ENCODE measurements at regions not wholly inside any gene's neighbourhood (a gene's known extent, or its start where the extent isn't known, plus 50 kb on each side); places are given as distances from the start of the nearest gene placed in this dataset.

GRCh38 chr5:89302102-89302891, 419.3 kb upstream of the MEF2C start:
- TF ChIP-seq CTCF (IDR thresholded peaks at IDR 0.05; ENCODE audit: borderline replicate concordance, extremely low read depth, insufficient read depth): no peak
- Histone ChIP-seq H3K27ac (ENCODE audit: low read depth in 2 of 2, low read length in 2 of 2) (no peak overlapping the region), H3K36me3 (ENCODE audit: control insufficient read depth in 2 of 3, insufficient read depth in 3 of 3, low read length in 3 of 3) (no peaks in the 10 kb centered on the region), H3K4me3 (ENCODE audit: low read length in 3 of 3) (no peak overlapping the region), H3K27me3 (ENCODE audit: control insufficient read depth, insufficient read depth, low read length) (no peaks in the 10 kb centered on the region), H3K9me3 (ENCODE audit: control insufficient read depth in 2 of 3, insufficient read depth in 1 of 3, low read length in 3 of 3) (no peaks in the 10 kb centered on the region), H3K9ac (ENCODE audit: low read length in 3 of 3) (no peak overlapping the region), H3K4me1 (ENCODE audit: control insufficient read depth in 2 of 3, insufficient read depth in 2 of 3, low read depth in 1 of 3, low read length in 3 of 3) (no peaks in the 10 kb centered on the region)
- intact Hi-C loops (cut with DNase I): no loop called here
- DNase-seq: no peak
- FAIRE-seq: no peak

GRCh38 chr5:89301321-89302025, 418.5 kb upstream of the MEF2C start:
- Histone ChIP-seq H3K9ac (ENCODE audit: low read length in 3 of 3) (no peak overlapping the region), H3K9me3 (ENCODE audit: control insufficient read depth in 2 of 3, insufficient read depth in 1 of 3, low read length in 3 of 3) (no peaks in the 10 kb centered on the region), H3K4me3 (ENCODE audit: low read length in 3 of 3) (no peak overlapping the region), H3K4me1 (ENCODE audit: control insufficient read depth in 2 of 3, insufficient read depth in 2 of 3, low read depth in 1 of 3, low read length in 3 of 3) (no peaks in the 10 kb centered on the region), H3K36me3 (ENCODE audit: control insufficient read depth in 2 of 3, insufficient read depth in 3 of 3, low read length in 3 of 3) (no peaks in the 10 kb centered on the region), H3K27ac (ENCODE audit: low read depth in 2 of 2, low read length in 2 of 2) (no peak overlapping the region), H3K27me3 (ENCODE audit: control insufficient read depth, insufficient read depth, low read length) (no peaks in the 10 kb centered on the region)
- DNase-seq (no peak), FAIRE-seq (no peak)
- intact Hi-C loops (cut with DNase I): no loop called here
- no peak for TF ChIP-seq CTCF (IDR thresholded peaks at IDR 0.05; ENCODE audit: borderline replicate concordance, extremely low read depth, insufficient read depth)

- FAIRE-seq (no peak), DNase-seq (no peak)
- no peak for TF ChIP-seq CTCF (IDR thresholded peaks at IDR 0.05; ENCODE audit: borderline replicate concordance, extremely low read depth, insufficient read depth)
- Histone ChIP-seq H3K27ac (ENCODE audit: low read depth in 2 of 2, low read length in 2 of 2) (no peak overlapping the region), H3K4me1 (ENCODE audit: control insufficient read depth in 2 of 3, insufficient read depth in 2 of 3, low read depth in 1 of 3, low read length in 3 of 3) (no peaks in the 10 kb centered on the region), H3K9ac (ENCODE audit: low read length in 3 of 3) (no peak overlapping the region), H3K4me3 (ENCODE audit: low read length in 3 of 3) (no peak overlapping the region), H3K36me3 (ENCODE audit: control insufficient read depth in 2 of 3, insufficient read depth in 3 of 3, low read length in 3 of 3) (no peaks in the 10 kb centered on the region), H3K9me3 (ENCODE audit: control insufficient read depth in 2 of 3, insufficient read depth in 1 of 3, low read length in 3 of 3) (no peaks in the 10 kb centered on the region), H3K27me3 (ENCODE audit: control insufficient read depth, insufficient read depth, low read length) (no peaks in the 10 kb centered on the region)
- intact Hi-C loops (cut with DNase I): no loop called here
Observed at GRCh38 chr5:89300426-89300970, 417.5 kb upstream of the MEF2C start.
